H9 (cell line): ENCODE measurements at regions not wholly inside any gene's neighbourhood (a gene's known extent, or its start where the extent isn't known, plus 50 kb on each side); places are given as distances from the start of the nearest gene placed in this dataset.

Experiments
- DNase-seq: peaks from one replicate; pipeline ENCODE4 v3.0.0-alpha.2; 2017
- H2AFZ ChIP-seq: one replicate; pipeline ENCODE4 v1.6.1; 2013; ENCODE audit warnings: mild to moderate bottlenecking, low read length, control low read depth, moderate library complexity
- H2AK5ac ChIP-seq: 2 replicates; pipeline ENCODE4 v1.6.1; 2013; ENCODE audit warnings: low read length, control low read depth, mixed read lengths; ENCODE audit not compliant: insufficient read length
- H2BK120ac ChIP-seq: one replicate; pipeline ENCODE4 v1.6.1; 2013; ENCODE audit warnings: low read depth, mild to moderate bottlenecking, low read length, control low read depth, inconsistent platforms; ENCODE audit not compliant: poor library complexity, severe bottlenecking
- H2BK12ac ChIP-seq: 2 replicates; pipeline ENCODE4 v1.6.1; 2013; ENCODE audit warnings: low read length, control low read depth, mixed read lengths, low read depth; ENCODE audit not compliant: insufficient read length
- H2BK15ac ChIP-seq: 2 replicates; pipeline ENCODE4 v1.6.1; 2013; ENCODE audit warnings: low read depth, low read length, control low read depth
- H2BK20ac ChIP-seq: one replicate; pipeline ENCODE4 v1.6.1; 2013; ENCODE audit warnings: low read depth, mild to moderate bottlenecking, low read length, control low read depth, inconsistent platforms; ENCODE audit not compliant: poor library complexity, severe bottlenecking
- H2BK5ac ChIP-seq: 2 replicates; pipeline ENCODE4 v1.6.1; 2013; ENCODE audit warnings: low read length, control low read depth, mixed read lengths; ENCODE audit not compliant: insufficient read length
- H3K14ac ChIP-seq: 2 replicates; pipeline ENCODE4 v1.6.1; 2013; ENCODE audit warnings: low read length, control low read depth; ENCODE audit not compliant: insufficient read depth
- H3K18ac ChIP-seq: 2 replicates; pipeline ENCODE4 v1.6.1; 2013; ENCODE audit warnings: low read depth, mild to moderate bottlenecking, mixed read lengths, low read length, control low read depth; ENCODE audit not compliant: insufficient read length
- H3K23ac ChIP-seq: 2 replicates; pipeline ENCODE4 v1.6.1; 2013; ENCODE audit warnings: low read length, control low read depth, mixed read lengths, low read depth; ENCODE audit not compliant: insufficient read length
- H3K23me2 ChIP-seq: 2 replicates; pipeline ENCODE4 v1.6.1; 2013; ENCODE audit warnings: low read depth, mild to moderate bottlenecking, mixed read lengths, low read length, control low read depth; ENCODE audit not compliant: insufficient read length, poor library complexity, severe bottlenecking
- H3K27ac ChIP-seq: 2 replicates; pipeline ENCODE4 v1.5.1; 2013; ENCODE audit warnings: low read length, control low read depth, mixed read lengths, low read depth; ENCODE audit not compliant: insufficient read length
- H3K27me3 ChIP-seq: 2 replicates; pipeline ENCODE4 v1.6.1; 2013; ENCODE audit warnings: low read length, control low read depth, inconsistent platforms; ENCODE audit not compliant: insufficient read depth
- H3K4ac ChIP-seq: 2 replicates; pipeline ENCODE4 v1.6.1; 2013; ENCODE audit warnings: low read depth, mild to moderate bottlenecking, control low read depth, inconsistent platforms, low read length, moderate library complexity
- H3K4me1 ChIP-seq: 2 replicates; pipeline ENCODE4 v1.6.1; 2013; ENCODE audit warnings: low read length, control low read depth, inconsistent platforms; ENCODE audit not compliant: insufficient read depth
- H3K4me2 ChIP-seq: 2 replicates; pipeline ENCODE4 v1.6.1; 2013; ENCODE audit warnings: low read length, control low read depth, mixed read lengths; ENCODE audit not compliant: insufficient read length, insufficient read depth
- H3K56ac ChIP-seq: 2 replicates; pipeline ENCODE4 v1.6.1; 2013; ENCODE audit warnings: low read depth, mild to moderate bottlenecking, mixed read lengths, low read length, control low read depth; ENCODE audit not compliant: insufficient read length
- H3K79me1 ChIP-seq: 2 replicates; pipeline ENCODE4 v1.6.1; 2013; ENCODE audit warnings: low read depth, mild to moderate bottlenecking, moderate library complexity, low read length, control low read depth, inconsistent platforms; ENCODE audit not compliant: insufficient read depth, poor library complexity, severe bottlenecking
- H3K79me2 ChIP-seq: 2 replicates; pipeline ENCODE4 v1.6.1; 2013; ENCODE audit warnings: low read length, control low read depth, inconsistent platforms; ENCODE audit not compliant: insufficient read depth
- H3K9ac ChIP-seq: 2 replicates; pipeline ENCODE4 v1.6.1; 2013; ENCODE audit warnings: low read length, control low read depth, mixed read lengths; ENCODE audit not compliant: insufficient read length; ENCODE audit errors: extremely low read depth
- H3K9me3 ChIP-seq: one replicate; pipeline ENCODE4 v1.6.1; 2013; ENCODE audit warnings: low read depth, low read length, inconsistent platforms; ENCODE audit not compliant: control insufficient read depth
- H3T11ph ChIP-seq: one replicate; pipeline ENCODE4 v1.6.1; 2013; ENCODE audit warnings: mild to moderate bottlenecking, low read length, control low read depth, inconsistent platforms
- H4K20me1 ChIP-seq: one replicate; pipeline ENCODE4 v1.6.1; 2013; ENCODE audit not compliant: control insufficient read depth, insufficient read length, insufficient read depth
- H4K5ac ChIP-seq: 2 replicates; pipeline ENCODE4 v1.6.1; 2013; ENCODE audit warnings: low read depth, mild to moderate bottlenecking, mixed read lengths, low read length, control low read depth; ENCODE audit not compliant: insufficient read length
- H4K8ac ChIP-seq: replicated peaks from 2 replicates; pipeline ENCODE4 v1.6.1; 2013; ENCODE audit warnings: low read length, control low read depth, mixed read lengths, low read depth; ENCODE audit not compliant: insufficient read length
- H4K91ac ChIP-seq: 2 replicates; pipeline ENCODE4 v1.6.1; 2013; ENCODE audit warnings: low read depth, mild to moderate bottlenecking, moderate library complexity, mixed read lengths, low read length, control low read depth; ENCODE audit not compliant: insufficient read length
- H3K27ac Mint-ChIP-seq, 3 experiments: 2 replicates in 2 of 3; 3 replicates in 1 of 3; pipeline ENCODE4 v1.8.0; 2020 to 2021; ENCODE audit warnings: mixed read lengths in 3 of 3, mild to moderate bottlenecking in 1 of 3, moderate library complexity in 1 of 3
- H3K27me3 Mint-ChIP-seq: 2 replicates; pipeline ENCODE4 v1.8.0; 2021; ENCODE audit warnings: low read depth, mild to moderate bottlenecking, moderate library complexity, mixed read lengths
- H3K36me3 Mint-ChIP-seq, 3 experiments: 2 replicates in 2 of 3; 3 replicates in 1 of 3; pipeline ENCODE4 v1.8.0; 2020 to 2021; ENCODE audit warnings: low read depth in 3 of 3, mixed read lengths in 3 of 3; ENCODE audit not compliant: insufficient read depth in 1 of 3
- H3K4me1 Mint-ChIP-seq, 2 experiments: 2 replicates each; pipeline ENCODE4 v1.8.0; 2020; ENCODE audit warnings: mixed read lengths in 2 of 2
- H3K4me3 Mint-ChIP-seq, 2 experiments: 2 replicates in 1 of 2; 3 replicates in 1 of 2; pipeline ENCODE4 v1.8.0; 2020 to 2021; ENCODE audit warnings: mild to moderate bottlenecking in 2 of 2, mixed read lengths in 2 of 2, moderate library complexity in 1 of 2
- H3K9me3 Mint-ChIP-seq, 2 experiments: 2 replicates in 1 of 2; 3 replicates in 1 of 2; pipeline ENCODE4 v1.8.0; 2020; ENCODE audit warnings: mild to moderate bottlenecking in 2 of 2, mixed read lengths in 2 of 2, moderate library complexity in 1 of 2
- CTCF ChIP-seq: fragments of 200-600 bp; sonication (generic); conservative IDR thresholded peaks from 3 replicates; pipeline ENCODE4 v1.8.0; 2021; ENCODE audit warnings: antibody characterized with exemption, mild to moderate bottlenecking
- WGBS: extraction: QIAGEN DNeasy Blood & Tissue Kit; methylation state at CpG from one replicate; pipeline ENCODE4 v1.1.7; 2013; ENCODE audit warnings: missing lambda C conversion rate, low lambda C conversion rate, mixed read lengths; ENCODE audit not compliant: insufficient read length; ENCODE audit errors: extremely low coverage; 5-methylcytosine and 5-hydroxymethylcytosine counted together

GRCh38 chr3:159326998-159327397, 525.1 kb downstream of the MFSD1 start:
- H3K27me3 Mint-ChIP-seq: no peaks in the 10 kb centered on the region
- H3K9me3 ChIP-seq: no peaks in the 10 kb centered on the region
- DNase-seq: no peak
- H4K5ac ChIP-seq: no peak overlapping the region
- no peaks in the 10 kb centered on the region for H4K20me1 ChIP-seq
- no peak overlapping the region for H3K4ac ChIP-seq
- no peak overlapping the region for H3K27ac ChIP-seq
- no peaks in the 10 kb centered on the region for H3K9me3 Mint-ChIP-seq
- H2BK120ac ChIP-seq: no peak overlapping the region
- no peak overlapping the region for H4K91ac ChIP-seq
- H2AFZ ChIP-seq: no peak overlapping the region
- WGBS: no CpG with 5 or more reads among the region's 2 CpGs
- H3K79me2 ChIP-seq: no peaks in the 10 kb centered on the region
- no peak overlapping the region for H3K18ac ChIP-seq
- H3K27ac Mint-ChIP-seq: no peak overlapping the region
- no peak overlapping the region for H3K9ac ChIP-seq
- H3K27me3 ChIP-seq: no peaks in the 10 kb centered on the region
- H3K56ac ChIP-seq: no peak overlapping the region
- H3K23me2 ChIP-seq: no peaks in the 10 kb centered on the region
- H3K14ac ChIP-seq: no peak overlapping the region
- no peak overlapping the region for H3T11ph ChIP-seq
- no peak overlapping the region for H2BK15ac ChIP-seq
- no peak overlapping the region for H2AK5ac ChIP-seq
- no peaks in the 10 kb centered on the region for H3K4me1 ChIP-seq
- H2BK12ac ChIP-seq: no peak overlapping the region
- H2BK20ac ChIP-seq: no peak overlapping the region
- H4K8ac ChIP-seq: no peak overlapping the region
- H3K4me1 Mint-ChIP-seq: no peaks in the 10 kb centered on the region
- H3K36me3 Mint-ChIP-seq: no peaks in the 10 kb centered on the region
- H3K79me1 ChIP-seq: no peaks in the 10 kb centered on the region
- H3K4me3 Mint-ChIP-seq: no peak overlapping the region
- TF ChIP-seq CTCF: no peak
- no peak overlapping the region for H2BK5ac ChIP-seq
- H3K23ac ChIP-seq: no peak overlapping the region
- H3K4me2 ChIP-seq: no peak overlapping the region
